HG03097 (cell line): ENCODE measurements at regions not wholly inside any gene's neighbourhood (a gene's known extent, or its start where the extent isn't known, plus 50 kb on each side); places are given as distances from the start of the nearest gene placed in this dataset.

Source experiments
- ATAC-seq: cut with Tn5 transposase; IDR thresholded peaks from one replicate; pipeline ENCODE4 v1.9.1; 2021; ENCODE audit not compliant: unreplicated experiment, low FRiP score

DNA sequence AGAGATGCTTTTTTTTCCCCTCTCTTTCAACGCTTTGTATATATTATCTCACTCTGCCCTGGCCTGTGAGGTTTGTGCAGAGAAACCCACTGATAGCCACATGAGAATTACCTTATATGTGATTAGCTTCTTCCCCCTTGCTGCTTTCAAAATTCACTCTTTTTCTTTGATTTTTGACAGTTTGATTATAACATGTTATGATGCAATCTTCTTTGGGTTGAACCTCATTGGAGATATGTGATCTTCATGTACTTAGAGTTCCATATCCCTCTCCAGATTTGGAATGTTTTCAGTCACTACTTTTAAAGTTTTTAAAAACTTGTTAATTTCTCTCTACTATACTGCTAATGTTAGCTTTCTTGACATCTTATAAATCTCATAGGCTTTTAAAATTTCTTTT, 479.5 kb upstream of the AGA start:
- no peak for ATAC-seq

DNA sequence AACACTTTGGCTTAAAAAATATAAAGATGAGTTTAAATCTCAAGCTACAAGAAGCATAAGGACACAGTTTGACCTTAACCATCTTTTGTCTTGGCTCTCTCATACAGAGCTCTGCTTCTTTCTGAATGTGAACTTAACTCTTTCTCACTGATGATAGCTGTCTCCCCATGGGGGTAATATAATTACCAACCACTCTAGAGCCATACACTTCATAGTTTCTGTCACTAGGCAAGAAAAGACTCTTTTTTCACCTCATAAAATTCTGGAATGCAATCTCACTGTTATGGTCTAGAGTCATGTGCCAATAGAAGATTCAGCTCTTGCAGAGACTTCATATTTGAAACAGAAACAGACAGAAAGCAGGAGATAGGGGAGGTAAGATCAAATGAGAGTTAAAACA, 481.7 kb upstream of the AGA start:
- no peak for ATAC-seq

- ATAC-seq: no peak
Observed at GRCh38 chr4:177937041-177937440, 494.8 kb upstream of the AGA start.

DNA sequence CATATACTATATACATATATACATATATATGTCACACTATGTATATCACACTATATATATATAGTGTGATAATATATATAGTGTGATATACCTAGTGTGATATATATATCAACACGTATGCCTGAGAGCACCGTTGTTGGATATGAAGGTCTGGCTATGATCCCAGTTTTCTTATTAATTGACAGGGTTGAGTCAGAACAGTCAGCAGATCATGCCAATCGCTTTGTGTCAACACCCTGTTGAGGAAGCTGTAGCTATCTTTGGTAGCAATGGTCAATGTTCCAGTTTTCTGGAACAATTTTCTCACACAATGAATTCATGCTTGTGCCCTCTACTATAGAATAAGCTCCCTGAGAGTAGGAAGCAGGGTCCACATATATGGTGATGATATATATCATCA, 496.0 kb upstream of the AGA start:
- no peak for ATAC-seq

DNA sequence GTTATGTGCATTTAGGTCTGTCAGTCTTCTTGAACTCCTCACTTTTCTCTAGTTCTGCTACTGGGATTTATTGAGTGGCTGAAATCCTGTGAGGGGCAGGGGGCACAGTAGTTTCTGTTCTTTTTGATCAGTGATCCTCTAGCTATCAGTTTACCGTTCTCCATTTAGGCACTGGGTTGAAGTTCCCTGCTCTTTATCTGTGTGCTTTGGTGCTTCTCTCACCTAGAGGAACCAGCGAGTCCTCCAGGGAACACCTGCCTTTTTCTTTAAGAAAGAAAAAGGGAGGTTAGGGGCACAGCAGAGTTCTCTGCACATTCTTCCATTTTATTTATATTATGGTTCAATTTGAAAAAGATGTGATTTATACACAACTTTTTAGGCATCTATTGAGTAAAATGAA, 503.0 kb upstream of the AGA start:
- no peak for ATAC-seq

DNA sequence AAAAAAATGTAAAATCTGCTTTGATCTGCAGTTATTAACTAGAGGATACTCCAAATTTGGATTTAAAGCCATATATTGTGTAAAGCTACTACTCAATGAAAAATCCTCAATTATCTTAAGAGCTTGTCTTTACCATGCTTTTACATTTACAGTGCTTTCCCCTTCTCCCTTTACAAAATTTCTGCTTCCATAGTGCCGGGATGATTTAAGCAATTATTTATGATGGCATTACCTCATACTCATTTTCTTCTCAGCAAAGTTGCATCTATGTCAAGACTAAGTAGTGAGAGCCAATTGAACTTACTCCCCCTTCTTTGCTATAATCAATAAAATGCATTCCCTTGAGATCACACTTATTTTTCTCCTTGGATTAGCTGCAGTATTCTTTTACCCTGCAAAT, 505.4 kb upstream of the AGA start:
- no peak for ATAC-seq

- ATAC-seq: no peak
Observed at GRCh38 chr4:177948853-177949252, 506.6 kb upstream of the AGA start.

- ATAC-seq: no peak
Observed at GRCh38 chr4:177951026-177951425, 508.8 kb upstream of the AGA start.

- no peak for ATAC-seq
Observed at GRCh38 chr4:177952723-177953122, 510.5 kb upstream of the AGA start.

DNA sequence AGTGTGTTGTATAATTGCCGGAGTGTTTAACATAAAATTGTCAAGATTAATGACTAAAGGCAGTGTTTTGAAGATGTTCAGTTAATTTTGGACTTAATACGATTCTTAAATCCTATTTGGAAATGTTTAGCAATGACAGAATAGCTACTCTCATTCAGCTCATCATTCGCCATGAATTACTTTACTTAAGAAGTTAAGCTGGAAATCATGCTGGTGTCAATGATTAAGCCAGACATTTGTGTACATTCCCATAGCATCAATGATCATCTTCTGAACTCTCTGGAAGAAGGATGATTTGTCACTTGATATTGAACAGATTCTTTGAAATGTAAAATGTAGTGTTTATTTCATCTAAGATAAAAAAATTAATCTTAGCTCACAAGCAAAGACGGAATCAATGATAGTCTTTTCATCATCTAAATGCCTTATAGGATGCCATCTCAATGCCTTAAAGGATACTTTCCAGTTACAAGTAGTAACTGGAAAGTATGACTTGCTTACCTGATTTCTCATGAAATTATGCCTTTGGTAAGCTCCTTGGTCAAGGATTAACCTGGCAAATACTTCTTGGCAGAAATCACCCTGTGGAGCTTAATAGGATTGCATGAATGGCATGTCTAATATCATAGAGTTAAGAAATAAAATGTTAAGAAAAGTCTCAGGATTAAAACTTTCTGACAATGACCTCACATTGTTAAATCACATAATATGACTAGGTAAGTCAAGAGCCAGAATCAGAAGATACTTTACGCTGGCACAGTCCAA, 515.5 kb upstream of the AGA start:
- ATAC-seq: no peak

GRCh38 chr4:177960566-177960965, 518.3 kb upstream of the AGA start:
- ATAC-seq: no peak

GRCh38 chr4:177961761-177962380, 519.6 kb upstream of the AGA start:
- no peak for ATAC-seq

DNA sequence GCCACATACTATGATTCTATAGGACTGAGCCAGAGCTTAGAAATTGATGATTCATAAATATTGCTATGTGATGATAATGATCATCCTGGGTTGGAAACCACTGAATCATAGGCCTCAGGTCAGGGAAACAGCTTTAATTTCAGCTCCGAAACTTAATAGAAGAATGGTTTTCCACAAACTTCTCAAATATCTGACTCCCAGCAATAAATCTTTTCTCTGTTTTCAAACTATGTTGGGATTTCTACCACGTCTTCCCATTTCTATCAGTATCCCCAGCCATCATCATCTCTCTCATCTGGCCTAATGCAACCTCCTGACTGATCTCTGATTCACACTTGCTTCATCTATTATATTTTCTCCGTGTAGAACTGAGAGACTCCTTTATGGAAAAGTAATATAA, 521.8 kb upstream of the AGA start:
- ATAC-seq: no peak

GRCh38 chr4:177964693-177965168, 522.5 kb upstream of the AGA start:
- no peak for ATAC-seq

DNA sequence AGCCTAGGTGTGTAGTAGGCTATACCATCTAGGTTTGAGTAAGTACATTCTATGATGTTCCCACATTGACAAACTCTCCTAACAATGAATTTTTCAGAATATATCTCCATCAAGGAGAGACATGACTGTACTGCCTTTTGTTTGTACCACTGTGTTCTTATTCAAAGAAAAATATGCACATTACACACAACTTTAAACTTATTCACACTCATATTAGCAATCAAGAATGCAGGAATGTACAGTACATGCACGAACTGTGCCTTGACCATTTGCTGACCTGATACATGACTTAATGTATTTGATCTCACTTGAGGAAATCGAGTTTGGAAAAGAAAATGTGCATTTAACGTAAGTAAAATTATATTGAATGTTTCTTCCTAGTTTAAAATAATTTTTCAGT, 525.1 kb upstream of the AGA start:
- no peak for ATAC-seq

DNA sequence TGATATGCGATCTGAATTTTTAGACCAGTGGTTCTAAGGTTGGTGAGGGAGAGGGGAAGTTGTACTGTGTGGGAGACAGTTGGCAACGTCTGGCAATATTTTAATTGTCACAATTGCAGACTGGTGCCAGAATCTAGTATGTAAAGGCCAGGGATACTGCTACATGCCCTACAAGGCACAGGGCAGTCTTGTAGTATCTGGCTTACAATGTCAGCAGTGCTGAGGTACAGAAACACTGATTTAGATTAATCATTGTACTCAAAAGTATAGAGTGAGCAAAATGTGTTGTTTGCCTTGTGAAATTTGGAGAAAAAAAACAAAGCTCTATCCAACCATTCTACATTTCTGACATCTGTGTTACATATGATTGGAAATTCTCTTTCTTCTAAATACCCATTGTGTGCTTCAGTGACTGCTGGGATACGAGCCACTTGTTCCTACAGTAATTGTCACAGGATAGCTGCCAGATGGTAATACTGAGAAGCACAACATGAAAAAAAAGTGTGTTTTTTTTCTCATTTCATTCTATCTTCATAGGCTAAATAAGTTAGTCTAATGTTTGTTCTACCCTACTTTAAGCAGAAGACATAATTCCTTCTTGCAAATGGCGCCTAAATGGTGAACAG, 526.7 kb upstream of the AGA start:
- no peak for ATAC-seq

DNA sequence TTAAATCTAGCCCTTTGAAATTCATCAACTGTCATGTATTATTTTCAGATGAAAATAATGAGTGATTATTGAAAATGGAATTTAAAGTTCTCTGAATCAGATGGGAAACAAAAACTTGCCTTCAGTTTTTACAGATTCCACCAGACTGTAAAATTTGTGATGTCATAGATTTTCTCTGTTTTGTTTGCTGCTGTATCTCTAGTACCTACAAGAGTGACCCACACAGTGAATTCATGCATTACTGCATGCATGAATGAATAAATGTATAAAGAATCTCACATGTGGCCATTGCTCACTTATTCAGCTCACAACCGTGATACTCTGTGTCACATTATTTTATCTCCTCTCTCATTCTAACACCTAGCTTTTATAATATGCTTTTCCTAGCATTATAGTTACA, 532.2 kb upstream of the AGA start:
- ATAC-seq: no peak

GRCh38 chr4:177975315-177975987, 533.2 kb upstream of the AGA start:
- no peak for ATAC-seq

- ATAC-seq: no peak
Observed at GRCh38 chr4:177986236-177986635, 544.0 kb upstream of the AGA start.

GRCh38 chr4:177987896-177988295, 545.7 kb upstream of the AGA start:
- no peak for ATAC-seq

DNA sequence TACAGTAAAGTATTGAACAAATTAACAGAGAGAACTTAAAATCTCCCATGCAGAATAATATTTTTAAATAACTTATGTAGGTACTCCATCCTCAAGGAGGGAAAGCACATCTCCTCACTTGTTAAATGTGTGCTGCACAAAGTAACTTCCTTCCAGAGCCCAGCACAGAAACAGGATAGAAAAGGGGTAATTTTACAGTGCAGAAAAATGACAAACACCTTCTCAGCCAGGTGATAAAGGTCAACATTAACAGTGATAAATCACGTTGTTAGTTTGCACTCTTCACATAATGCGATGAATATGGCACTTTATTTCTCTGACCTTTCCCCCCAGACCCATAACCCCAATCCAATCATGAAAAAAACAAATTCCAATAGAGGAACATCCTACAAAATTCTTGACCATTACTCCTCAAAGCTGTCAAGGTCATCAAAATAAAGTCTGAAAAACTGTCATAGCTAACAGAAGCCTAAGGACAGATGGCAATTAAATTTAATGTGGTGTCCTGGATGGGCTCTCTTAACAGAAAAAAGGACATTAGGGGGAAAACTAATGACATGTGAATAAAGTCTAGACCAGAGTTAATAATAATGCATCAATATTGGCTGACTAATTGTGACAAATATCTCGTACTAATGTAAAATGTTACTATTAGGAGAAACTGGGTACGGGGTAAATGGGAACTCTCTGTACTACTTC, 547.4 kb upstream of the AGA start:
- ATAC-seq: no peak
